ENCODE measurements at regions not wholly inside any gene's neighbourhood (a gene's known extent, or its start where the extent isn't known, plus 50 kb on each side); places are given as distances from the start of the nearest gene placed in this dataset.

- no peak for TF ChIP-seq CTCF (IDR thresholded peaks at IDR 0.05; ENCODE audit: low read depth, low read length)
- no peak for TF ChIP-seq MAX (IDR thresholded peaks at IDR 0.05; ENCODE audit: low read depth, low read length)
- no peak for TF ChIP-seq MYC (IDR thresholded peaks at IDR 0.05; ENCODE audit: low read depth, low read length)
- no peak for TF ChIP-seq POLR2A (IDR thresholded peaks at IDR 0.05; ENCODE audit: extremely low read depth, insufficient read length)
- H3K4me3 ChIP-seq (ENCODE audit: low read depth, low read length): no peak overlapping the region
- DNase-seq (ENCODE audit: low read depth): no peak
Measured at GRCh38 chr13:47417485-47417884, 520.6 kb upstream of the HTR2A start.

- H3K4me3 ChIP-seq (ENCODE audit: low read depth, low read length): no peak overlapping the region
- no peak for TF ChIP-seq MAX (IDR thresholded peaks at IDR 0.05; ENCODE audit: low read depth, low read length)
- no peak for TF ChIP-seq MYC (IDR thresholded peaks at IDR 0.05; ENCODE audit: low read depth, low read length)
- no peak for TF ChIP-seq POLR2A (IDR thresholded peaks at IDR 0.05; ENCODE audit: extremely low read depth, insufficient read length)
- TF ChIP-seq CTCF (IDR thresholded peaks at IDR 0.05; ENCODE audit: low read depth, low read length): no peak
- DNase-seq (ENCODE audit: low read depth): no peak
Measured at GRCh38 chr13:47415048-47415447, 518.2 kb upstream of the HTR2A start.

- DNase-seq (ENCODE audit: low read depth): no peak
- TF ChIP-seq MYC (IDR thresholded peaks at IDR 0.05; ENCODE audit: low read depth, low read length) (no peak), POLR2A (IDR thresholded peaks at IDR 0.05; ENCODE audit: extremely low read depth, insufficient read length) (no peak), MAX (IDR thresholded peaks at IDR 0.05; ENCODE audit: low read depth, low read length) (no peak), CTCF (IDR thresholded peaks at IDR 0.05; ENCODE audit: low read depth, low read length) (no peak)
- H3K4me3 ChIP-seq (ENCODE audit: low read depth, low read length): no peak overlapping the region
Measured at GRCh38 chr13:47413526-47413925, 516.7 kb upstream of the HTR2A start.

GRCh38 chr13:47413112-47413511 lies 516.3 kb upstream of the HTR2A start:
- no peak for DNase-seq (ENCODE audit: low read depth)
- no peak overlapping the region for H3K4me3 ChIP-seq (ENCODE audit: low read depth, low read length)
- TF ChIP-seq MYC (IDR thresholded peaks at IDR 0.05; ENCODE audit: low read depth, low read length) (no peak), MAX (IDR thresholded peaks at IDR 0.05; ENCODE audit: low read depth, low read length) (no peak), CTCF (IDR thresholded peaks at IDR 0.05; ENCODE audit: low read depth, low read length) (no peak), POLR2A (IDR thresholded peaks at IDR 0.05; ENCODE audit: extremely low read depth, insufficient read length) (no peak)

- TF ChIP-seq CTCF (IDR thresholded peaks at IDR 0.05; ENCODE audit: low read depth, low read length): no peak
- H3K4me3 ChIP-seq (ENCODE audit: low read depth, low read length): no peak overlapping the region
- DNase-seq (ENCODE audit: low read depth): no peak
Measured at GRCh38 chr13:47409778-47410177, 512.9 kb upstream of the HTR2A start.

GRCh38 chr13:47408546-47409319 lies 511.9 kb upstream of the HTR2A start:
- no peak for TF ChIP-seq MAX (IDR thresholded peaks at IDR 0.05; ENCODE audit: low read depth, low read length)
- TF ChIP-seq POLR2A (IDR thresholded peaks at IDR 0.05; ENCODE audit: extremely low read depth, insufficient read length): no peak
- TF ChIP-seq MYC (IDR thresholded peaks at IDR 0.05; ENCODE audit: low read depth, low read length): no peak
- no peak overlapping the region for H3K4me3 ChIP-seq (ENCODE audit: low read depth, low read length)
- no peak for DNase-seq (ENCODE audit: low read depth)

Data from NB4 (cell line).